HG03135 (cell line): ENCODE measurements at regions not wholly inside any gene's neighbourhood (a gene's known extent, or its start where the extent isn't known, plus 50 kb on each side); places are given as distances from the start of the nearest gene placed in this dataset.
"Not testable (repeated sequence)": the region's sequence is repeated elsewhere in the genome, so short reads cannot be mapped to it uniquely, and the experiment has no call there.

ENCODE experiments used
- ATAC-seq: cut with Tn5 transposase; IDR thresholded peaks from one replicate; pipeline ENCODE4 v1.9.1; 2021; ENCODE audit warnings: mild to moderate bottlenecking, moderate library complexity; ENCODE audit not compliant: unreplicated experiment

DNA sequence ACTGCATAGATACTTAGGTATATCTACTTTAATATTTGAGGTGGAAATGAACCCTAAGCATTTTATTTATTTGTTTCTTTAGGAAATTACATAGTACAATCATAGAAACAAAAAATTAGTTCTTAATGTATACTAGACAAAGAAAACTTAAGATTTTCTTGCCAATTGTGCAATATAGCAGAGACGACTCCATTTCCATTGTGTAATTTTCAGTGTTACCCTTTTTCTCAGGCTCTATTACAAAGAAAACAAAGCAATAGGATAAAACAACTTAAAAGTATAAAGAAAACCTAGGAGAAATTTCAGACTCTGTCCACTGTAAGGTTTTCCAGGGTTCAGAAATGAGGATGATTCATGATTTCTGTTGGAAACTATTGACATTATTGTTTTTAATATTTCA, 89.0 kb upstream of the SERTAD2 start:
- ATAC-seq: no peak

DNA sequence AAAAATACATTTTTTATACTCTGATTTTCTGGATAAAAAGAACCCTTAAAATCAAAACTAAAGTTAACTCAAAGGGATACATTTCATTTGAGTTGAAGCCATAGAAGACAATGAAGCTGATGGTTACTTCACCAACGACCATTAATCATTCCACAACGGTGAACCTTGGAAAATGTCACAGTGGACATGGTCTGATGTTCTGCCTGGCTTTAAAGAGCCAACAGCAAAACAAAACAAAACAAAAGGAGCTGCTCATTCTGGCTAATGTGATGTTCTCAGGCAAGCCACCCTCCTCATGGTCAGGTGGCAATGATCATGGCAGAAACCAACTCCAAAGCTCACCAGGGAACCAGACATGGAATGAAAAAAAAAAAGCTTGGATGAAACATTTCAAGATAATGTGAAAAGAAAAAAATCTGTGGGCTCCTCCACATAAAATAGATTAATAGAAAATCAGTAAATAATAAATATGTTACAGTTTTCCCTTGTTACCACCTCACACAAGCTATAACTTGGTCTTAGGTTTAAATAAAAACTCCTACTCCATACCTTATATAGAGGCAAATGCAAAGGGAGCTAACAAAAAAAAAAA, 90.1 kb upstream of the SERTAD2 start:
- no peak for ATAC-seq

DNA sequence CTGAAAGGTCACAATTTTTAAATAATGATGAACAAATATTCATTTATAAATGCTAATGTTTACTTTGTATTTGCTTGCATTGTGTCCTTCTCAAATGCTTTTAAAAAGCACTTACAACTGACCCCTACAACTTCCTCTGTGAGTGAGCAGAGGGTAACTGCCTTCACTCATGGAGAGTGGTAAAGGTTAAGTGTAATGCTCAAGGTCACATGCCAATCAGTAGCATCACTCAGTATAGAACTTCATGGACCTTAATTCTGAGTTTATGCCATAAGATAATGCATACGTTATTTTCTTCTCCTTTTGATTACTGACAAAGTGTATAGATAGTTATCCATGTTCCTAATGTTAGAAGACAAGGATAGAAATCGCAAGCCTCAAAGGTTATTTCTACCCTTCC, 91.8 kb upstream of the SERTAD2 start:
- no peak for ATAC-seq

DNA sequence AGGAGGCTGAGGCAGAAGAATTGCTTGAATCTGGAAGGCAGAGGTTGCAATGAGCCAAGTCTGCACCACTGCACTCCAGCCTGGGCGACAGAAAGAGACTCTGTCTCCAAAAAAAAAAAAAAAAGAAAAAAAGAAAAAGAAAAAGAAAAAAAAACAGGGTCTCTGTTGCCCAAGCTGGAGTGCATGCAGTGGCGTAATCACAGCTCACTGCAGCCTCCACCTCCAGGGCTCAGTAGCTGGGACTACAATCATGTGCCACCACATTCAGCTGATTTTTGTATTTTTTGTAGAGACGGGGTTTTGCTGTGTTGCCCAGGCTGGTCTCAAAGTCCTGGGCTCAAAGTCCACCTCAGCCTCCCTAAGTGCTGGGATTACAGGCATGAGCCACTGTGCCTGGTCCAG, 94.0 kb upstream of the SERTAD2 start:
- ATAC-seq: not testable (repeated sequence)

DNA sequence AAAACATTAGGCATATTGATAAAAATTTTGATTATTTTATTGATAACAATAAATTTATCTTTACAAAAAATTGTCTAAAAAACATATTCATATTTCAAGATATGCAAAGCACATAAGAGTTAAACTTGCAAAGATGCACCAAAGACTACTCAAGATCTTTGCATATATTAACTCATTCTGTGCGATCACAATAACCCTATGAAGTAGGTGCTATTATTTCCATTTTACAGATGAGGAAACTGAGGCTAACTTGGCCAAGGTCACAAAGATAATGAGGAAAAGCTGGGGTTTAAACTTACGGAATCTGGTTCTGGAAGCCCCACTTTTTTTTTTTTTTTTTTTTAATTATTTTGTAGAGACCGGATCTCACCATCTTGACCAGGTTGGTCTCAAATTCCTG, 94.4 kb upstream of the SERTAD2 start:
- no peak for ATAC-seq

DNA sequence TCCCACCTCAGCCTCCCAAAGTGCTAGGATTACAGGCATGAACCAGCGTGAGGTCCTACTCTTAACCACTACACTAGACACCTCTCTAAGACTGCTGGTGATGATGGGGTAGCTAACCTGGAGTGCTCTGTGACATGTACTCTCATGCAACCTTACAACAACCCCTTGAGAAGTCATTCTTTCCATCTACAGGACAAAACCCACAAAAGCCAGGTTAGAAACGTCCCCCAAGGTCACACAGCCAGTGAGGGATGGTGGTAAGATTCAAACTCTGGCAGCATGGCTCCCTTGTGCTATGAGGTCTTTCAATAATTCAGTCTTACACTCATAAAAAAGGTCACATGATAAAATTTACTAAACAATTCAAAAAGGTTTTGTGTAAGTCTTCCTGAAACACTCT, 94.8 kb upstream of the SERTAD2 start:
- ATAC-seq: no peak

DNA sequence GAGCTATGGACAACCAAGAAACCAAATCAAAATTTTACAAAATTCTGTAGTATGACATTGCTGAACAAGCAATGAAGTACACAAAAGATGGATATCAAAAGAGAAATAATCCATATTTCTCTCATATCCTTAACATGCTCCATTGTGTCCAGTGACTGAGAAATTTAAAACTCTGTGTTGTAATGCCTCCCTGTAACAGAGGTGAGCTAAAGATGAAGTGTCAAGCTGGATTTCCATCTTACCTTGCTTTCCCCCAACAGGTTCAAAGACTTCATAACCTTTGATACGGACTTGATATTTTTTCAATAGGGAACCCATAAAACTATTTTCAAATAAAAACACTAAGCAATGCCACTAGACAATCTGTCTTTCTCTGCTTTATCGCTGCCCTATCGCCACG, 95.7 kb upstream of the SERTAD2 start:
- no peak for ATAC-seq

DNA sequence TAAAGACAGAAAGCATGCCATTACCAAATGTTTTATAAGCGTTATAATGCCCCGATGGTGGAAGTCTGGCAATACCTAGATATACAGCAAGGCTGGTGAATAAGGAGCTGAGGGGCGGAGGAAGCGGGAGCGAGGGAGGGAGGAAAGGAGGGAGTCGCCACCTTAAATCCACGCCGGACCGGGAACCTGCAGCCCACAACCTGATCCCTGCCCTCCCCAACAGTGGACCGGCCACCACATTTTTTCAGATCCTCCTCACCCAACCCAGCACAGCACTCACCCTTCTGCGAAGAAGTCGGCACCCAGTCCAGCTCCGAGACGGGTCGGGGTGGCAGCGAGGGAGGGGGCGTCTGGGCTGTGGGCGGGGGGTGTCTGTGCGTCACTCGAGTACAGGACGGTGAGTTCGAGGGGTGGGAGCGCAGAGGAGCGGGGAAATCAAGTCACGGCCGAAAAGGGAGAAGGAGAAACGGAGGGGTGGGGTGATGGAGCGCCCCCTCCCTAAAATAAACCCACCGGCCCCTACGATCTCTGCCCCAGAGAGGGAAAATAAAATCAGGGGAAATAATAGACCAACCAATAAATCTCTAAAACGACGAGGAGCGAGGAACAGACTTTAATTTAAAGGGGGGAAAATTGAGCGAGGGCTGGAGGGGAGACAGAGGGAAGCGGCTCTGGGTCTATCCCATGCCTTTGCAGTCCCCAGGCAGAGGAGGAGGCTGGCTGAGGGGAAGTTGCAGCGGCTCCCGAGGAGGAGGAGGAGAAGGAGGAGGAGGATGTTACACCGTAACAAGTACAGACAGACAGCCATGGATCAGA, 96.5 kb upstream of the SERTAD2 start:
- no peak for ATAC-seq

DNA sequence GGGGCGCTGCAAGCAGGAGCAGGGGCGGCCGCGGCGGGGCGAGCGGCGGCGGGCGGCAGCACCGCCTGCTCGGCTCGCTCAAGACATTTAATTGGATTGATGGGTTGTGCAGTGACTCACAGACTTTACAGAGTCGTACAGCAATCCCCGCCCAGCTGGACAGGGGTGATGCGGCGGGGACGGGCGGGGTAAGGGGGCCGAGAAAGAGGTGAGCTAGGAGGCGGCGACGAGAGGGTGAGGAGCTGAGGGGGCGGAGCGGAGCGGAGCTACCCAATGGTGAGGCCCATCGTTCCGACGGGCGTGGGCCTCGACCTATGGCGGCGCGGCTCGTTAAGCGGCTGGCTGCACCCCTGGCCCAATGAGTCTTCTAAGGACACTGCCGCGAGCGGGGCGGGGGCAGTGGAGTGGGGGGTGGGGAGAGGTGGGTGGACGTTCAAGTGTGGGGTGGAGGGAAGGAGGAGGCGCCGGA, 97.1 kb upstream of the SERTAD2 start:
- peak; percentile 89 for ATAC-seq

DNA sequence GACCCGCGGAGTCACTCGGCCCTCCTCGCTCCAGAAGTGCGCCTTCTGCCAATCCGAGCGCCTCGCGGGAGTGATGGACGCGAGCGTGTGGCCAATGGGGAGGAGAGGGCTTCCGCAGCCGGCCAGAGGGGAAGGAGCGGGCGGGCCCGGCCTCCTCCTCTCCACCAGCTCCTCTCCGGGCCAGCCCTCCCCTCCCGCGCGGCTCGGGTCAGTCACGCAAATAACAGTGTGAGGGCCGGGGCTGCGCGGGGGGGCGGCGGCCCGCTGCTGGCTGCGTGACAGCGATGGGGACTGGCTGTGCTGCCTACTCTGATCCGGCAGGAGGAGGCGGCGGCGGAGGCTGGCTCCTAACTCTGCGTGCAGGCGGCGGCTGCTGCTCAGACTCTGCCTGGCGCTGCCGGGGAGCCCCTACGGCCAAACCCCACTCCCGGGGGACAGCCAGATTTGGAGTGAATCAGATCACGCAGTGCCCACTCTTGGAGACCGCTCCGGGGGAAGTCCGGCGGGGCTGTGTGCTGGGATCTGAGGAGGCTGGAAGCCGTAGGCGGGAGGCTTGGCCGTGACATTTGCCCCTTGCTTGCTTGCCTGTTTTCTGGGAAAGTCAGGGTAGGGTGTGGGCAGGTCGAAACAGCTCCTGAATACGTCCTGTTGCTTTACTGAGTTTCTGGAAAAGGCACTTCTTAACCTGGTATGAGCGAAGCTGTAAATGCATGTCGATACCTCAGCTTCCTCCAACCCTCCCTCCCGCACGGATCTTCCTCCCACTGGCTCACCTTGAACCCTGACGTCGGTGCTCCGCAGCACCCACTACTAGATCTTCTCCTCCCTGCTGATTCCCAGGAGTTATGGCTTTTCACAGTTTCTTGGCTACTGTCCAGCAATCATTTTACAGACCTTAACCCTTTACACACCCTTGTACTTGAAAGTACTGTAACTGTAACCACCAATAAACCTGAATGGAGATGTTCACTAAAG, 97.9 kb upstream of the SERTAD2 start:
- ATAC-seq: peak; percentile 83

DNA sequence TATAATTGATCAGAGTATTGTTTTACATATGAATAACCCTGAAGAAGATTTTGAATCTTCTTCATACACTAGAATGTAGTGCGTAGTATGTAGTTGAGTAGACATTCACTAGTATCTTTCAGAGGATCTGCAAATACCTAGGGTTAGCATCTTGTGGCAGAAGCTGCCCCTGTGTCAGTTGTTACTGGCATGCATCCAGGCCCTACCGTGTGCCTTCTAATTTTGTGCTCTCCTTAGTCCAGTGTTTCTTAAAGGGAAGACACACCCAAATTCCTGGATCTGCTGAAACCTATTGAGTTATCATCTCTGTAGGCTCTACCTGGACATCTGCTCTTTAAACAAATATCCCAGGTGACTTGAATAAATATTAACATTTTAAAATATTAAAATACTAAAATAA, 99.7 kb upstream of the SERTAD2 start:
- no peak for ATAC-seq

DNA sequence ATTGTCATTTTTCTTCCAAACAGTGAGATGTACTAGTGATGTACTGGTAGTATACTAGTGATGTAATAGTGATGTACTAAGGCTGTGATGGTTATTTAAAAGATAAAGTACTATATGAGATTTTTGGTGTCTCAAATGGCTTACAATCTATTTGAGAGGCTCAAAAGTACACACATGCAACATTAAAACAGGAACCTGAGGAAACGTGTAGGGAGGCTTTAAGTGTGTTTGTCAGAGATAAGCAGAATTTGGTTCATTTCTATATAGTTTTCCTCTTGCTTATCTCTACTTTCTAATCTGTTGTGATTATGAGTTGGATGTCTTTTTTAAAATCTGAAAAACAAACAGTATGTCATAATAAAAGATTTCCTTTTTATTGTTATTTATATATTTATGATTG, 100.9 kb upstream of the SERTAD2 start:
- no peak for ATAC-seq

DNA sequence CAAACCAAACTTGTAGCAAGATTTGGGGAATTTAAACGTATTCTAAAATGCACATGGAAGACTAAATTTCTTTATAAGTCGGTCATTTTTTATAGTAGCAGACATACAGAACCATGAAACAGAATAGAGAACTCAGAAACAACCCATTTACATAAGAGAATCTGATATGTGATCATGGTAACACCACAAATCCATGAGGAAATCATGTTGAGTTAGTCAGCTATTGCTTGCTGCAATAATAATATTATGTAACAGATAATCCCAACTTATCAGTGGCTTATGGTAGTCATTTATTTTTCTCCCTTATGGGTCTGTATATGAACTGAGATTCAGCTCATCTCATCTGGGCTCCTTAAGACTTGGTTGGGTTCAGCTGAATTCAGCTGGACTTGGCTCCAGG, 103.4 kb upstream of the SERTAD2 start:
- no peak for ATAC-seq

DNA sequence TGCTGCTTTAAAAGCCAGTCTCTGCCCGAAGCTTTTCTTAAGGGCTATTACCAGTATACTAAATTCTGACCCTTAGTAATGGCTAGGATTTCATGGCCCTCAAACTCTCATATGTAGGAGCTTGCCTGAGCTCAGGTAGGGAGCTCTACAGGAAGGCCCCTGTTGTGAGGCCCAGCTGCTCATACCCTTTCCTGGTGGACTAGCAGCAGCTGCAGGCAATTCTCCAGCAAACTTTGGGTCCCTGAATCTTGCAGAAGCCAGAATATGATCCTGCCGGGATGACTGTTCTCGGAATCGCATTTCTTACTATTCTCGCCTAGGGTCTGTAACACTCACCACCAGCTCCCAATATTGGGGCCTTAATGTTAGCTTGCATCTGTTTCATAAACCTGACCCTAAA, 106.4 kb upstream of the SERTAD2 start:
- ATAC-seq: no peak

DNA sequence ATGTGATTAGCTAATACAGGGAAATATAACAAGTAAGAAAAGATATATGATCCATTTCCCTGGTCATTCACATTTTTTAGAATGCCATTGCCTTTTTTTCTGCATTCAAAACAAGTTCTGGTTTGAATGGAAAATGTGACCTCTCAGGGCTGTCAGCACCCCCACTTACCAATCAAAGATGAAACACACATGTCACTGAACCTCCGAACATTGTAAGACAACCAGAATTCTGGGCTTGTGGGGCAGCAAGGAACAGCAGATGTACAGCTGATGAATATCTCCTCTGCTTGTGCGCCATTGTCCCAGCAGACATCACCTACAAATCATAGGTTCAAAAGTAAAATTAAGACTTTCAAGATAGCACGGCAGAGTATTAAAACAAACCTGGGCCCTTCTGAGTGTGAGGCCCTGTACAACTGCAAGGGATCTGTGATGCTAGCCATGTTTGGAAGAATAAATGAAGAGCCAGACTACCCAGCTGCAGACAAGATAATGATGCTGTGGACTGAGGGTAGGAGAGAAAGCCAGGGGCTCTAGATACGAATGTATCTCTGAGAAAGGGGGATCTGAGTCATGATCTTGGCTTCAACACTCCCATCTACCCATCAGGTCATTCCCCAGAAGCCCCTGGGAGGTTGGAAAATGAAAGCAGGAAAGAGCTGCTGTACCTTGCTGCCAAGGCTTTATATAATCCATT, 108.7 kb upstream of the SERTAD2 start:
- ATAC-seq: no peak

DNA sequence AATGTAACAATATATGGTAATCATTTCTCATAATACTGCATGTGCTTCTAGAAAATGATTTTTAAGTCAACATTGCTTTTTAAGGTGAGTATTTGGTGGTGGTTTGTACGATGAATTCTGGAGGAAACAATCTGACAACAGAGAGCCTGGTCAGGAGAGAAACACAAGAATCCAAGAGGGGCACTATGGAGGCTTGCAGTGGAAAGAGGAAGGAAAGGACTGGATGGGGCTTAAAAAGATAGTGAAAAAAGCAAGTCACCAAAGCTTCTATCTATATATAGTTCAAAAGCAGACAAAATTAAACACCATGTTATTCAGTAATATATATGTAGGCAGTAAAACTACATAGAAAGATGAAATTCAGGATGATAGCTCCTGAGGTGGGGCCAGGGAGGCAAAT, 109.4 kb upstream of the SERTAD2 start:
- no peak for ATAC-seq

DNA sequence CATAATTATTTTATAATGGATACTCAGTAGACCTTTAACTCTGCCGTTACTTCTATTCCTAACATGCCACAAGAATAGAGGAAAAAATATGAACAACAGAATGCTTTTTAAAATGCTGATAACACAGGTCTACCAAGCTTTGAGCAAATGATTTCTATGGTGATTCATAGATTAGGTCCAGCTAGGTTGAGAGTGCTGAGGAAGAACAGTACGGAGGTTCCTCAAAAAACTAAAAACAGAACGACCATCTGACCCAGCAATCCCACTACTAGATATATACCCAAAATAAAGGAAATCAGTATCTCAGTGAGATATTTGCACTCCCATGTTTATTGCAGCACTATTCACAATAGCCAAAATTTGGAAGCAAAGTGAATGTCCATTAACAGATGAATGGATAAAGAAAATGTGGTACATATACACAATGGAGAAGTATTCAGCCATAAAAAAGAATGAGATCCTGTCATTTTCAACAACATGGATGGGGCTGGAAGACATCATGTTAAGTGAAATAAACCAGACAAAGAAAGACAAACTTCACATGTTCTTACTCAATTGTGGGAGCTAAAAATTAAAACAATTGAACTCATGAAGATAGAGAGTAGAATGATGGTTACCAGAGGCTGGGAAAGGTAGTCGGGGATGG, 111.6 kb upstream of the SERTAD2 start:
- ATAC-seq: no peak

DNA sequence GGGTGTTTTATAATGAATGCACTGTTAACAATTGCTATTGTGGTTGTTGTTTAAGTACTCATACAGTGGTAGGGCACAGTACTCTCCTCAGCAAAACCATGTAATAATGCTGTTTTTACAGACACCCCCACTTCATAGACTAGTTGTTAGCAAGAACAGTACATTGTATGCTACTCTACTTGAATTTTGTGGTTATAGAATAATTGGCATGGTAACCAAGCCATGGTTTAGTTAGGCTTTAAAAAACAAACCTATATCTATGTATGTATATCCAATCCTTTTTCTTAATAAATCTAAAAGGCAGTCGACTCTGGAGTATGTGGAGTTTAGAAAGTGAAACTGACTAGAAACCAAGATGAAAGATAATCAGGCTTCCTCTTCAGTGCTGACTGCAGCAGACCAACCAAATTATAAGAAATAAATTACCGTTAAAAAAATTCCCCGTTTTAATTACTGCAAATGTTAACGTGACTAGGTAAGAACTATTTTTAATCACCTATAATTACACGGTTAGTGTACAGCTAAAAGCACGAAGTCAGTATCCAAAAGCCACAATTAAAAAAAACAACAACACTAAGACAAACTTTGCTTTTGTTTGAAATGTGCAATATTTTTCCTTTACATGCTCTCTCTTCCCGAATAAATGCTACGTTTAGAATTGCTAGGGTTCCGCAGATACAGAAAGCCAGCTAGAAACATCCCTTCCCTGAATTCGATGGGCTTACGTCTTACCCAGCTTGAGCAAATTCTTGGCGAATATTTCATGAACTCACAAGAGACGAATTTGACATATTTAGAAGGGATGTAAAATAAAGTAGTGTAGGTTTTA, 113.3 kb upstream of the SERTAD2 start:
- peak; percentile 41 for ATAC-seq

DNA sequence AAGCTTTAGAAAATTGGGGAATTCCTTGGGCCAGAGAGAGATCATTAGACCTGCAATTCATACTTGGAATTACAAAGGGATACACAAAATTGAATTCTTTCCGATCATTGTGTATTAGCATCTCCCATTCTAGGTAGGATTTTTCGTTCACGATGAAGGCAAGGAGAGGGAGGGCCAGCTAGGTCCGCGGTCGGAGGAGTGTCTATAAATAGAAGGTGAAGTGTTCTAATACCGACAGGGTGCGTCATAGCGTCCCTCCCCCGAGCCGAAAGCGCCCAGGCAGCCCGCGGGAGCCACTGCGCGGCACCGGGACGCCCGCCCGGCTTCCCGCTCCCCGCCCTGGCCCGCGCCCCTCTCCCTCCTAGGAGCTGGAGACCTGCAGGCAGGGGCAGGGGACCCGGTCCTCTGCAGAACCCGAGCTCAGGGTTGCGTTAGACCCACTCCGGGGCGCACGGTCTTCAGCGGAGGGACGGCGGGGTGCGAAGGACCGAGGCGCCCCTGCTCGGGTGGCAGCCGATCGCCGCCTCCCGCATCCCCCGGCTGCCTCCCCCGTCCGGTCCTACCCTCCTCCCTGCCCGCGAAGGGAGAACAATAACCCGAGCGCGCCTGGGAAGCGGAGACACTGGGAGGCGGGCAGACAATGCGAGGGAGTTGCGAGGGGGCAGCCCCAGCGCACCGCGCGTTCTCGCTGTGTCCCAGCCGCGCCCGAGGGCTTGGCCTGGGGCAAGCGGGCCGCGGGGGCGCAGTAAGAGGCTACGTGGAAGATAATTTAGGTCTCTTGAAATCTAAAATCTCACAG, 114.2 kb upstream of the SERTAD2 start:
- ATAC-seq: peak; percentile 81
